Aorta (tissue), 5 donors: ENCODE measurements at regions not wholly inside any gene's neighbourhood (a gene's known extent, or its start where the extent isn't known, plus 50 kb on each side); places are given as distances from the start of the nearest gene placed in this dataset.
"Not testable (repeated sequence)": the region's sequence is repeated elsewhere in the genome, so short reads cannot be mapped to it uniquely, and the experiment has no call there.

Experiments
- ATAC-seq: fragments of 200-7000 bp; cut with Tn5 transposase; one replicate; pipeline ENCODE4 v1.9.1; 2022; ENCODE audit warnings: moderate library complexity; ENCODE audit not compliant: low FRiP score
- DNase-seq, 2 donors: peaks; one replicate each; pipeline ENCODE4 v3.0.0-alpha.2; 2020
- H3K27ac ChIP-seq, 2 donors: one replicate each; pipeline ENCODE4 v1.5.1; 2013; ENCODE audit warnings: low read length in 2 of 2, mild to moderate bottlenecking in 2 of 2, moderate library complexity in 2 of 2, control low read depth in 1 of 2, inconsistent platforms in 1 of 2, low read depth in 1 of 2
- H3K27me3 ChIP-seq, 2 donors: one replicate each; pipeline ENCODE4 v1.6.1; 2013; ENCODE audit warnings: control low read depth in 1 of 2, low read length in 1 of 2, mild to moderate bottlenecking in 1 of 2, moderate library complexity in 1 of 2; ENCODE audit not compliant: insufficient read depth in 2 of 2, control insufficient read depth in 1 of 2
- H3K36me3 ChIP-seq, 2 donors: one replicate each; pipeline ENCODE4 v1.6.1; 2013; ENCODE audit warnings: control low read depth in 1 of 2, low read length in 1 of 2, mild to moderate bottlenecking in 1 of 2; ENCODE audit not compliant: insufficient read depth in 2 of 2, control insufficient read depth in 1 of 2
- H3K4me1 ChIP-seq, 2 donors: one replicate each; pipeline ENCODE4 v1.6.1; 2013; ENCODE audit warnings: low read length in 2 of 2, control low read depth in 1 of 2, mild to moderate bottlenecking in 1 of 2, moderate library complexity in 1 of 2; ENCODE audit not compliant: insufficient read depth in 2 of 2, control insufficient read depth in 1 of 2
- H3K4me3 ChIP-seq, 2 donors: one replicate each; pipeline ENCODE4 v1.5.1; 2013; ENCODE audit warnings: low read length in 2 of 2, control low read depth in 1 of 2, mild to moderate bottlenecking in 1 of 2
- H3K9me3 ChIP-seq: one replicate; pipeline ENCODE4 v1.6.1; 2013; ENCODE audit warnings: mild to moderate bottlenecking, low read length; ENCODE audit not compliant: control insufficient read depth
- WGBS, 2 donors: extraction: QIAGEN DNeasy Blood & Tissue Kit; methylation state at CpG; one replicate each; pipeline ENCODE4 v1.1.7; 2013; 5-methylcytosine and 5-hydroxymethylcytosine counted together
- intact Hi-C, 2 donors: fragments of 100-400 bp; cut with DNase I; formaldehyde crosslinking; loops; one replicate each; pipeline versions ENCODE4 v1.14.2 to v1.15.0; 2022
- donor health status: healthy with polysubstance abuse.
- donor health status: Bipolar disorder and iron deficiency.
- donor health status: DM: no; HTN: no; CAD: no.
- donor health status: DM: no; HTN: no; CAD: no.
- donor health status: DM: yes; HTN: yes; CAD: no.

GRCh38 chr6:85129881-85130280 lies 320.0 kb upstream of the NT5E start:
- Histone ChIP-seq H3K9me3 (no peaks in the 10 kb centered on the region), H3K4me3 (no peak overlapping the region), H3K27me3 (no peaks in the 10 kb centered on the region), H3K27ac (no peak overlapping the region), H3K36me3 (no peaks in the 10 kb centered on the region), H3K4me1 (no peaks in the 10 kb centered on the region)
- WGBS, 2 donors = 80 to 85% methylated on average over 5 of the region's 5 CpGs
- no peak for DNase-seq
- no peak for ATAC-seq
- intact Hi-C loops = loop anchor here in 1 of 2 donors (10.0 kb wide), 3 partner anchors 195 to 705 kb away; no protein-coding TSS in a partner anchor

GRCh38 chr6:85128781-85129180 lies 321.1 kb upstream of the NT5E start:
- no peaks in the 10 kb centered on the region for H3K27me3 ChIP-seq
- DNase-seq (no peak), ATAC-seq (no peak)
- no peak overlapping the region for H3K4me3 ChIP-seq
- intact Hi-C loops = loop anchor here in 1 of 2 donors (10.0 kb wide), 3 partner anchors 196 to 704 kb away; no protein-coding TSS in a partner anchor
- no peaks in the 10 kb centered on the region for H3K9me3 ChIP-seq
- H3K27ac ChIP-seq = no peak overlapping the region
- 62% methylated on average over 4 of the region's 4 CpGs for WGBS, 2 donors
- no peaks in the 10 kb centered on the region for H3K4me1 ChIP-seq
- no peaks in the 10 kb centered on the region for H3K36me3 ChIP-seq

DNA sequence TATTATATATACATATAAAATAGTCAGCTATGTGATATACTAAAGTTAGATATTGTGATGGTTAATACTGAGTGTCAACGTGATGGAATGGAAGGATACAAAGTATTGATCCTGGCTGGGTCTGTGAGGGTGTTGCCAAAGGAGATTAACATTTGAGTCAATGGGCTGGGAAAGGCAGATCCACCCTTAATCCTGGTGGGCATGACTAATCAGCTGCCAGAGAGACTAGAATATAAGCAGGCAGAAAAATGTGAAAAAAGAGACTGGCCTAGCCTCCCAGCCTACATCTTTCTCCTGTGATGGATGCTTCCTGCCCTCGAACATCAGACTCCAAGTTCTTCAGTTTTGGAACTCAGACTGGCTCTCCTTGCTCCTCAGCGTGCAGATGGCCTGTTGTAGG lies 321.6 kb upstream of the NT5E start:
- not testable (repeated sequence) for ATAC-seq, H3K36me3 ChIP-seq
- 73 to 77% methylated on average over 3 of the region's 3 CpGs for WGBS, 2 donors

DNA sequence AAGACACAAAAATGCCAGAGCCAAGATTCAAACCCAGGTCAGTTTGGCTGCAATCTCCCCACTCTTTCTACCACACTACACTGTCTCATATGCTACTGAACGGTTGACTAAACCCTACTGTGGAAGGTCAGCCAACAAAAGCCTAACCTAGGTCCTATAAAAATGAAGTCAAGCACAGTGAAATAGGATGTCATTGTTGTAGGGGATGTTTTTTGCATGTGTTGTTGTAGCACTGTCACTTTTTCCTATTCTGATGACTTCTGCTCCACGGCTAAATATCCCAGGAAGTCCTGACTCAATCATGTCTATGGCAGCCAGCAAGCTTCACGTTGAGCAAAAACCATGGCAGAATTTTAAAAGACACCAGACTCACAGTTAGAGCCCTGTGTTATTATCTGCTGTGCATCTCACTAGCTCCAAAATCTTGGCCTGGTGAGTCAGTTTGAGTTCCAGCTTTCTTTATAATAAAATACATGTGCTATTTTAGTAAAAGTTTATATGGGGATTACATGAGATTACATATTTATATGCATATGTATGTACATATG lies 322.1 kb upstream of the NT5E start:
- intact Hi-C loops = loop anchor here in 1 of 2 donors (10.0 kb wide), 3 partner anchors 197 to 703 kb away; no protein-coding TSS in a partner anchor
- no peak for ATAC-seq
- no peaks in the 10 kb centered on the region for H3K9me3 ChIP-seq
- DNase-seq = no peak
- H3K27me3 ChIP-seq = no peaks in the 10 kb centered on the region
- no peak overlapping the region for H3K4me3 ChIP-seq
- 51 to 52% methylated on average over 3 of the region's 3 CpGs for WGBS, 2 donors
- no peaks in the 10 kb centered on the region for H3K36me3 ChIP-seq
- H3K27ac ChIP-seq = no peak overlapping the region
- H3K4me1 ChIP-seq = no peaks in the 10 kb centered on the region

More for the DNA sequence above, 321.6 kb upstream of the NT5E start:
- H3K27me3 ChIP-seq, H3K9me3 ChIP-seq, H3K27ac ChIP-seq, DNase-seq, H3K4me3 ChIP-seq, H3K4me1 ChIP-seq: not testable (repeated sequence)
- intact Hi-C loops = loop anchor here in 1 of 2 donors (10.0 kb wide), 3 partner anchors 197 to 703 kb away; no protein-coding TSS in a partner anchor

DNA sequence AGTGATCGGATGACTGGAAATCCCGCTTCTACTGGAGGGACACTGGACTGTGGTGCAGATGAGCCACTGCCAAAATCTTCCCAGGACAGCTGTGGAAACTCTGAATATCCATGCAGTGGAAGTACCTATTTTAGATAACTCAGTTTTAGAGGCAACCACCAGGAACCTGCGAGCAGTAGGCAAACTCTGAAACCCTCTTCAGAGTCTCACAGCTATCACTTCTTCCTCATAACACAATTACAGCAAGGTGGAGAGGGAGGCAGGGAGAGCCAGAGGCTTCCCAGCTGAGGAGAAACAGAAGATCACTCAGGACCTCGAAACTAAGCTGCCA lies 322.8 kb upstream of the NT5E start:
- Histone ChIP-seq H3K4me1 (no peaks in the 10 kb centered on the region), H3K9me3 (no peaks in the 10 kb centered on the region), H3K27me3 (no peaks in the 10 kb centered on the region), H3K4me3 (no peak overlapping the region), H3K27ac (no peak overlapping the region), H3K36me3 (no peaks in the 10 kb centered on the region)
- WGBS, 2 donors = 52 to 63% methylated on average over 4 of the region's 4 CpGs
- DNase-seq (no peak), ATAC-seq (no peak)
- intact Hi-C loops = loop anchor here in 1 of 2 donors (10.0 kb wide), 3 partner anchors 198 to 702 kb away; no protein-coding TSS in a partner anchor

GRCh38 chr6:85126485-85127167 lies 323.3 kb upstream of the NT5E start:
- intact Hi-C loops = loop anchor here in 1 of 2 donors (10.0 kb wide), 3 partner anchors 198 to 702 kb away; no protein-coding TSS in a partner anchor
- no peaks in the 10 kb centered on the region for H3K27me3 ChIP-seq
- H3K36me3 ChIP-seq = no peaks in the 10 kb centered on the region
- H3K9me3 ChIP-seq = no peaks in the 10 kb centered on the region
- H3K27ac ChIP-seq = no peak overlapping the region
- WGBS, 2 donors = 32 to 37% methylated on average over 11 of the region's 11 CpGs
- peak; percentile 47 to 85 for DNase-seq
- no peaks in the 10 kb centered on the region for H3K4me1 ChIP-seq
- peak; percentile 83 for ATAC-seq
- H3K4me3 ChIP-seq = no peak overlapping the region

GRCh38 chr6:85125526-85125925 lies 324.4 kb upstream of the NT5E start:
- Histone ChIP-seq H3K4me3 (no peak overlapping the region), H3K36me3 (no peaks in the 10 kb centered on the region), H3K9me3 (no peaks in the 10 kb centered on the region), H3K27ac (no peak overlapping the region), H3K4me1 (no peaks in the 10 kb centered on the region), H3K27me3 (no peaks in the 10 kb centered on the region)
- DNase-seq (no peak), ATAC-seq (no peak)
- WGBS, 2 donors = 81 to 84% methylated on average over 3 of the region's 3 CpGs
- intact Hi-C loops = loop anchor here in 1 of 2 donors (10.0 kb wide), 3 partner anchors 199 to 701 kb away; no protein-coding TSS in a partner anchor

GRCh38 chr6:85124472-85125354 lies 325.2 kb upstream of the NT5E start:
- Histone ChIP-seq H3K4me3 (no peak overlapping the region), H3K27ac (no peak overlapping the region), H3K36me3 (no peaks in the 10 kb centered on the region), H3K9me3 (no peaks in the 10 kb centered on the region), H3K27me3 (no peaks in the 10 kb centered on the region), H3K4me1 (no peaks in the 10 kb centered on the region)
- intact Hi-C loops = loop anchor here in 1 of 2 donors (10.0 kb wide), 3 partner anchors 200 to 700 kb away; no protein-coding TSS in a partner anchor
- no peak for ATAC-seq
- no peak for DNase-seq
- WGBS, 2 donors = 79 to 86% methylated on average over 1 of the region's 1 CpG
